Osteoblast (primary cell): ENCODE measurements at regions not wholly inside any gene's neighbourhood (a gene's known extent, or its start where the extent isn't known, plus 50 kb on each side); places are given as distances from the start of the nearest gene placed in this dataset.

Experiments
- DNase-seq: peaks from one replicate; pipeline ENCODE4 v3.0.0; 2011; ENCODE audit warnings: low spot score, mixed read lengths; ENCODE audit not compliant: insufficient read length; ENCODE audit errors: missing footprints
- H2AFZ ChIP-seq: 2 replicates; pipeline ENCODE4 v1.6.0; 2011; ENCODE audit warnings: mild to moderate bottlenecking, low read length
- H3K27ac ChIP-seq: 2 replicates; pipeline ENCODE4 v1.5.1; 2011; ENCODE audit warnings: mild to moderate bottlenecking, low read depth, low read length, moderate library complexity
- H3K27me3 ChIP-seq: 2 replicates; pipeline ENCODE4 v1.6.0; 2012; ENCODE audit warnings: mild to moderate bottlenecking, control low read depth, inconsistent platforms, low read length, moderate library complexity; ENCODE audit not compliant: insufficient read depth
- H3K36me3 ChIP-seq: 2 replicates; pipeline ENCODE4 v1.5.1; 2011; ENCODE audit warnings: mild to moderate bottlenecking, low read length, control low read depth, moderate library complexity; ENCODE audit not compliant: insufficient read depth
- H3K4me1 ChIP-seq: 2 replicates; pipeline ENCODE4 v1.5.1; 2011; ENCODE audit warnings: mild to moderate bottlenecking, low read length, control low read depth, moderate library complexity; ENCODE audit not compliant: insufficient read depth
- H3K4me2 ChIP-seq: 2 replicates; pipeline ENCODE4 v1.6.0; 2011; ENCODE audit warnings: mild to moderate bottlenecking, low read length; ENCODE audit not compliant: insufficient read depth
- H3K4me3 ChIP-seq: fragments of 200-600 bp; sonication (generic); 3 replicates; pipeline ENCODE4 v1.5.1; 2012; ENCODE audit warnings: mild to moderate bottlenecking, low read length, inconsistent platforms; ENCODE audit not compliant: insufficient read depth
- H3K79me2 ChIP-seq: 2 replicates; pipeline ENCODE4 v1.6.0; 2012; ENCODE audit warnings: mild to moderate bottlenecking, low read length, control low read depth, inconsistent platforms; ENCODE audit not compliant: insufficient read depth
- H3K9me3 ChIP-seq: 2 replicates; pipeline ENCODE4 v1.5.1; 2011; ENCODE audit warnings: low read depth, low read length, control low read depth
- H4K20me1 ChIP-seq: 2 replicates; pipeline ENCODE4 v1.6.0; 2012; ENCODE audit warnings: mild to moderate bottlenecking, low read length, control low read depth; ENCODE audit not compliant: insufficient read depth
- CTCF ChIP-seq: IDR thresholded peaks from 2 replicates; pipeline ENCODE4 v1.5.1; 2011; ENCODE audit warnings: mild to moderate bottlenecking, low read depth, low read length, moderate library complexity; ENCODE audit errors: extremely low read depth

GRCh38 chr14:58737511-58737910 lies 99.7 kb downstream of the DACT1 start:
- H3K36me3 ChIP-seq = no peaks in the 10 kb centered on the region
- no peak overlapping the region for H2AFZ ChIP-seq
- no peaks in the 10 kb centered on the region for H4K20me1 ChIP-seq
- H3K79me2 ChIP-seq = no peaks in the 10 kb centered on the region
- peak overlapping the region; percentile 75 for H3K27ac ChIP-seq
- H3K27me3 ChIP-seq = no peaks in the 10 kb centered on the region
- TF ChIP-seq CTCF = no peak
- peaks cover 23% of the 10 kb centered on the region for H3K4me1 ChIP-seq
- H3K4me2 ChIP-seq = no peak overlapping the region
- DNase-seq = no peak
- H3K9me3 ChIP-seq = no peaks in the 10 kb centered on the region
- H3K4me3 ChIP-seq = no peak overlapping the region

GRCh38 chr14:58738189-58738836 lies 100.6 kb downstream of the DACT1 start:
- no peak overlapping the region for H3K4me3 ChIP-seq
- H2AFZ ChIP-seq = no peak overlapping the region
- no peaks in the 10 kb centered on the region for H3K79me2 ChIP-seq
- H3K4me1 ChIP-seq = peaks cover 21% of the 10 kb centered on the region
- DNase-seq = no peak
- no peaks in the 10 kb centered on the region for H4K20me1 ChIP-seq
- H3K4me2 ChIP-seq = peak overlapping the region; percentile 29
- H3K9me3 ChIP-seq = no peaks in the 10 kb centered on the region
- no peak for TF ChIP-seq CTCF
- peak overlapping the region; percentile 75 for H3K27ac ChIP-seq
- no peaks in the 10 kb centered on the region for H3K27me3 ChIP-seq
- no peaks in the 10 kb centered on the region for H3K36me3 ChIP-seq

GRCh38 chr14:58738876-58739275 lies 101.1 kb downstream of the DACT1 start:
- Histone ChIP-seq H3K4me1 (peaks cover 21% of the 10 kb centered on the region), H3K79me2 (no peaks in the 10 kb centered on the region), H3K27ac (peak overlapping the region; percentile 75), H3K4me2 (peak overlapping the region; percentile 29), H3K27me3 (no peaks in the 10 kb centered on the region), H2AFZ (no peak overlapping the region), H3K4me3 (no peak overlapping the region), H3K36me3 (no peaks in the 10 kb centered on the region), H3K9me3 (no peaks in the 10 kb centered on the region), H4K20me1 (no peaks in the 10 kb centered on the region)
- no peak for TF ChIP-seq CTCF
- no peak for DNase-seq

- H3K4me2 ChIP-seq = no peak overlapping the region
- no peaks in the 10 kb centered on the region for H3K27me3 ChIP-seq
- no peak overlapping the region for H3K27ac ChIP-seq
- H3K4me1 ChIP-seq = peaks cover 21% of the 10 kb centered on the region
- no peak overlapping the region for H2AFZ ChIP-seq
- no peak for DNase-seq
- no peak for TF ChIP-seq CTCF
- H3K79me2 ChIP-seq = no peaks in the 10 kb centered on the region
- no peaks in the 10 kb centered on the region for H3K9me3 ChIP-seq
- no peaks in the 10 kb centered on the region for H4K20me1 ChIP-seq
- no peak overlapping the region for H3K4me3 ChIP-seq
- H3K36me3 ChIP-seq = no peaks in the 10 kb centered on the region
Observed at GRCh38 chr14:58739674-58740073, 101.9 kb downstream of the DACT1 start.
